HG03066 (cell line): ENCODE measurements at regions not wholly inside any gene's neighbourhood (a gene's known extent, or its start where the extent isn't known, plus 50 kb on each side); places are given as distances from the start of the nearest gene placed in this dataset.

ENCODE experiments used
- ATAC-seq: cut with Tn5 transposase; IDR thresholded peaks from one replicate; pipeline ENCODE4 v1.9.1; 2021; ENCODE audit warnings: low read depth; ENCODE audit not compliant: unreplicated experiment

- no peak for ATAC-seq
Observed at GRCh38 chr10:43952760-43953159, 304.1 kb upstream of the ZNF32 start.

GRCh38 chr10:43949351-43949750 is 300.7 kb upstream of the ZNF32 start:
- ATAC-seq = no peak

- ATAC-seq = no peak
Observed at GRCh38 chr10:43946445-43946844, 297.8 kb upstream of the ZNF32 start.

- no peak for ATAC-seq
Observed at GRCh38 chr10:43945908-43946307, 297.2 kb upstream of the ZNF32 start.

GRCh38 chr10:43945094-43945730 is 296.5 kb upstream of the ZNF32 start:
- no peak for ATAC-seq

- ATAC-seq = no peak
Observed at GRCh38 chr10:43944381-43945093, 295.9 kb upstream of the ZNF32 start.

- no peak for ATAC-seq
Observed at GRCh38 chr10:43943818-43944360, 295.2 kb upstream of the ZNF32 start.

- ATAC-seq = no peak
Observed at GRCh38 chr10:43943119-43943817, 294.6 kb upstream of the ZNF32 start.

GRCh38 chr10:43942096-43942850 is 293.6 kb upstream of the ZNF32 start:
- ATAC-seq = no peak

- no peak for ATAC-seq
Observed at GRCh38 chr10:43940898-43941837, 292.5 kb upstream of the ZNF32 start.

- no peak for ATAC-seq
Observed at GRCh38 chr10:43939939-43940820, 291.5 kb upstream of the ZNF32 start.

GRCh38 chr10:43939389-43939938 is 290.8 kb upstream of the ZNF32 start:
- ATAC-seq = no peak

GRCh38 chr10:43938810-43939209 is 290.1 kb upstream of the ZNF32 start:
- no peak for ATAC-seq

GRCh38 chr10:43931308-43931930 is 282.7 kb upstream of the ZNF32 start:
- no peak for ATAC-seq

- ATAC-seq = no peak
Observed at GRCh38 chr10:43930777-43931176, 282.1 kb upstream of the ZNF32 start.

GRCh38 chr10:43930243-43930642 is 281.6 kb upstream of the ZNF32 start:
- no peak for ATAC-seq

GRCh38 chr10:43929122-43929521 is 280.4 kb upstream of the ZNF32 start:
- ATAC-seq = no peak

- no peak for ATAC-seq
Observed at GRCh38 chr10:43928425-43928968, 279.8 kb upstream of the ZNF32 start.
